BE2C (cell line): ENCODE measurements at regions not wholly inside any gene's neighbourhood (a gene's known extent, or its start where the extent isn't known, plus 50 kb on each side); places are given as distances from the start of the nearest gene placed in this dataset.

Experiments
- DNase-seq: peaks from one replicate; pipeline ENCODE4 v3.0.0-alpha.2; 2020
- H3K27me3 ChIP-seq: fragments of 250-450 bp; sonication (Bioruptor Pico); 2 replicates; pipeline ENCODE4 v1.5.1; 2020; ENCODE audit warnings: mild to moderate bottlenecking
- H3K36me3 ChIP-seq: fragments of 250-450 bp; sonication (Bioruptor Pico); 2 replicates; pipeline ENCODE4 v1.5.1; 2020; ENCODE audit warnings: mild to moderate bottlenecking
- H3K4me1 ChIP-seq: fragments of 250-450 bp; sonication (Bioruptor Pico); 2 replicates; pipeline ENCODE4 v1.5.1; 2020
- H3K4me3 ChIP-seq: 2 replicates; pipeline ENCODE4 v1.5.1; 2011; ENCODE audit warnings: low read depth, low read length
- H3K9me3 ChIP-seq: fragments of 250-450 bp; sonication (Bioruptor Pico); 2 replicates; pipeline ENCODE4 v1.5.1; 2020
- TF ChIP-seq, protein P1 (sequence below): IDR thresholded peaks from 2 replicates; pipeline ENCODE4 v1.5.1; 2012; ENCODE audit warnings: mild to moderate bottlenecking, low read depth, low read length

DNA sequence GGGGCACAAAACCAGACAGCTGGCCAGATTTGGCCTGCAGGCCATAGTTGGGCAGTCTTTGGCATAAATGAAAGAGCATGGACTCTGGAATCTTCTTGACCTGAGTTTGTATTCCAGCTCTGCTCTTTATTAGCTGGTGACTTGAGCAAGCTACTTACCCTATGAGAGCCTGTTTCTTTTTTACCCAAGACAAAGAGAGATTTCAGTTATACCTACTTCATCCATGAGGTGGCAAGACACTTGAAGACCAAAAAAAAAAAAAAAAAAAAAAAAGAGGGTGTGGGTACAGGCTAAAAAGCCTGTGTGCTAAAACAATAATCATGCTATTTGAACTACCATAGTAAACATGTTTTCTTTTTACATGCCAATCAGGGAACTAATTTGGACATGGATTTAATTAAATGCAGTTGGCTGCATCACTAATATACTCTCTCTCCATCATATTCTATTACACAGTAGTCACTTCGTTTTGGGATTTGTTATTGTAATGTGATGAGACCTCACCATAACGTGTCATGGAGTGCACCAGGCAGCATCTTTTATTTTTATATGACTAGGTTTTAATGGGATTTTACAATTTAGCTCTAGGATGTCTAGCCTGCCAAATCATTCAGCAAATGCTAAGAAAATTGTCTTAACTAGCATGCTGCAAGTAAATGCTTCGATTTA, 109.2 kb upstream of the FHIT start:
- Histone ChIP-seq H3K4me3 (no peak overlapping the region), H3K27me3 (no peaks in the 10 kb centered on the region), H3K9me3 (no peaks in the 10 kb centered on the region), H3K4me1 (no peaks in the 10 kb centered on the region; the same call in 1 of the 2 replicates), H3K36me3 (no peaks in the 10 kb centered on the region)
- TF ChIP-seq, protein P1, sequence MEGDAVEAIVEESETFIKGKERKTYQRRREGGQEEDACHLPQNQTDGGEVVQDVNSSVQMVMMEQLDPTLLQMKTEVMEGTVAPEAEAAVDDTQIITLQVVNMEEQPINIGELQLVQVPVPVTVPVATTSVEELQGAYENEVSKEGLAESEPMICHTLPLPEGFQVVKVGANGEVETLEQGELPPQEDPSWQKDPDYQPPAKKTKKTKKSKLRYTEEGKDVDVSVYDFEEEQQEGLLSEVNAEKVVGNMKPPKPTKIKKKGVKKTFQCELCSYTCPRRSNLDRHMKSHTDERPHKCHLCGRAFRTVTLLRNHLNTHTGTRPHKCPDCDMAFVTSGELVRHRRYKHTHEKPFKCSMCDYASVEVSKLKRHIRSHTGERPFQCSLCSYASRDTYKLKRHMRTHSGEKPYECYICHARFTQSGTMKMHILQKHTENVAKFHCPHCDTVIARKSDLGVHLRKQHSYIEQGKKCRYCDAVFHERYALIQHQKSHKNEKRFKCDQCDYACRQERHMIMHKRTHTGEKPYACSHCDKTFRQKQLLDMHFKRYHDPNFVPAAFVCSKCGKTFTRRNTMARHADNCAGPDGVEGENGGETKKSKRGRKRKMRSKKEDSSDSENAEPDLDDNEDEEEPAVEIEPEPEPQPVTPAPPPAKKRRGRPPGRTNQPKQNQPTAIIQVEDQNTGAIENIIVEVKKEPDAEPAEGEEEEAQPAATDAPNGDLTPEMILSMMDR = no peak
- no peak for DNase-seq

DNA sequence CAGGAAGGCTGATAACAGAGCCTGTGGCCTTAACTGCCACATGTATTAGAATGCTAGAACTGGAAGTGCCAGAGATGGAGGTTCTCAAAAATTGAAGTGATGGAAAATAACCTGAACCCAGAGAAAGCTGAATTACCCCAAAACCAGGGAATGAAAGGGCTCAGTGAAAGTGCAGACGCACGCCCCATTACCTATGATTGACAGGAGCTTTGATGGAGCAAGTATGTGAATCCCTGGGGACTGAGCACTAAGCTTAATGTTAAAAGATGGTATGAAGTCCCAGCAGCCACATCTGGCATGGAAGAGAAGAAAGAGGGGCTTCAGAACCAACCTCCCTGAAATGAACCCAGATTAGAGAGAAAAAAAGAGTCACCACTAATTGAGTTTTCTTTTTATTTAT, 118.4 kb upstream of the FHIT start:
- DNase-seq = no peak
- no peaks in the 10 kb centered on the region for H3K27me3 ChIP-seq
- TF ChIP-seq, protein P1 = no peak

DNA sequence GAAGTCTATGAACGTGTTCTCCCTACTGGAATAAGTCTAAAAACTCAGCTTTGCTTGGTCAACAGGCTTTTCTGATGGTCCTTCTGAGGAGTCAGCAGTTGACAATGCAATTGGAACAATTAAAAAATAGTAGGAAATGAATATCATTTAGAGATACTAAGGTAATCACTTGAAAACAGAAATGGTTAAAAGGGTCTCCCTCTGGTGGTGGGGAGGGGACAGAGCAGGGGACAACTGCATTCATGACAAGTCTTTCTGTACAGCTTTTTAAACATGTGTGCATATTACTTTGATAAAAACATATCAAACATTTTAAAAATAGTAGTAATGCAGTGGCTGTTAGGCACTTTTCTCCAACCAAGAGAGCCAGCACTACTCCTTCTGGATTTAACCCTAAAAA, 119.9 kb upstream of the FHIT start:
- Histone ChIP-seq H3K4me1 (no peaks in the 10 kb centered on the region), H3K9me3 (no peaks in the 10 kb centered on the region), H3K27me3 (no peaks in the 10 kb centered on the region), H3K4me3 (no peak overlapping the region), H3K36me3 (no peaks in the 10 kb centered on the region)
- DNase-seq = peak; percentile 38
- TF ChIP-seq, protein P1 = peak; percentile 87

More for the DNA sequence above, 118.4 kb upstream of the FHIT start:
- Histone ChIP-seq H3K9me3 (no peaks in the 10 kb centered on the region), H3K36me3 (no peaks in the 10 kb centered on the region), H3K4me1 (no peaks in the 10 kb centered on the region), H3K4me3 (no peak overlapping the region)

DNA sequence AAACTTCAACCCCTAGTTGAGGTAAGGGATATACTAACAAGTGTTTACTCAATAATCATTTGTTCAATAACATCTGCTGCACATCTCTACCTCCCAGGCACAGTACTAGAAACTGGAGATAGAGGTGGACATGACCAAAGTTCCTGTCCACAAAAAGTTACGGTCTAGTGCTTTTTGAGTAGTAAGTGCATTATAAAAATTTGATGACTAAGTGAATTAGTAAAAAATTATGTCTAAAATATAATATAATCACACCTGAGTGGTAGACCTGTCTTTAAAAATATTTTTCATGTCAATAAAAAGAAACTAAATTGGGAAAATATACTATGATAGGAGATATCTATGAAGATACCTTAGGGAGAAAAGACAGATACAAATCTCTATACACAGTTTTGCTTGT, 121.5 kb upstream of the FHIT start:
- Histone ChIP-seq H3K27me3 (no peaks in the 10 kb centered on the region), H3K4me1 (no peaks in the 10 kb centered on the region), H3K9me3 (no peaks in the 10 kb centered on the region), H3K36me3 (no peaks in the 10 kb centered on the region), H3K4me3 (no peak overlapping the region)
- TF ChIP-seq, protein P1 = no peak
- DNase-seq = no peak

DNA sequence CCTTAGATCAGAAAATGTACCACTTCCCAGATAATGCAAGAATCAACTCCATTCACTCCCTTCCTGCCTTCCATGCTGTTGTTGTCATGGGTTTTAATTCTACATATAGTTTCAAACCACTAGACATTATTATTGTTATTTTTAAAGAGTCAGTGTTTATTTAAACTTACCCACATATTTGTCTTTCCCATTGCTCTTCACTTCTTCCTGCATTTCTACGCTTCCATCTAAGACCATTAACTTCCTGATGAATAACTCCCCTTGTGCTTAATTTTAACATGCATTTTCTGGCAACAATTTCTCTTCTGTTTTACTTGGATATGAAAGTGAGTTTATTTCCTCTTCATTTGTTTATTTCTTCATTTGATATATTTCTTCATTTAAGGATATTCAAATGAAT, 127.1 kb upstream of the FHIT start:
- no peaks in the 10 kb centered on the region for H3K4me1 ChIP-seq
- no peak overlapping the region for H3K4me3 ChIP-seq
- no peak for DNase-seq
- H3K27me3 ChIP-seq = no peaks in the 10 kb centered on the region
- TF ChIP-seq, protein P1 = no peak
- H3K36me3 ChIP-seq = no peaks in the 10 kb centered on the region
- no peaks in the 10 kb centered on the region for H3K9me3 ChIP-seq

DNA sequence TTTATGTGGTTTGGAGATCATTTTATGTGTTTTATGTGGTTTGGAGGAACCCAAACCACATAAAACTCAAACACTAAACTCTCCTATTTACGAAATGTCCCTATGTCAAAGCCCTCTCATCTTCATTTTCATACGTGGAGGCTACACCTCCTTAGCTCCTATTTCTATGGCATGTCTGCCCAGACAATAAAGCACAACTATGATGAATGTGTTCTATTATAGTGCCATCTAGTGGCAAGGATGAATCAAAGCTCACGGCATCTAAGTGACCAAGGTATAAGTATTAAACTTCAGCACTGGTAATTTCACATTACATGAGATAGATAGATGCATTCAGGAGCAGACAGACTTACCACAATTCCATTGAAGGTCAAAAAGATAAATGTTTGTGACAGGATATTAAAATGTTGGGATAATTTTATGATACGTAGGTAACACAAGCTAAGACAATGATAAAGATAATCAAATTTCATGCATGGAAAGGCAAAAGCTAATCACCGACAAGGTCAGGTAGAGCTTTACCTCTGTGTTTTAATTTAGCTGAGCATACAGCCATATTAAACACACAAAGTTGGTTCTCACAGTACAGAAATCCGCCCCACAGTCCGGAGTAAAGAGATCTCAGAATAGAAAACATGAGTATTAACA, 130.6 kb upstream of the FHIT start:
- no peak for DNase-seq
- no peak overlapping the region for H3K4me3 ChIP-seq
- no peaks in the 10 kb centered on the region for H3K4me1 ChIP-seq
- H3K9me3 ChIP-seq = no peaks in the 10 kb centered on the region
- TF ChIP-seq, protein P1 = peak; percentile 79
- no peaks in the 10 kb centered on the region for H3K36me3 ChIP-seq
- no peaks in the 10 kb centered on the region; the same call in 1 of the 2 replicates for H3K27me3 ChIP-seq
